Transverse colon (tissue), 1 donor: ENCODE measurements at regions not wholly inside any gene's neighbourhood (a gene's known extent, or its start where the extent isn't known, plus 50 kb on each side); places are given as distances from the start of the nearest gene placed in this dataset.

ENCODE experiments used
- EP300 ChIP-seq: sonication (generic); formaldehyde crosslinking; IDR thresholded peaks from one replicate; pipeline ENCODE4 v1.6.1; 2017; ENCODE audit warnings: antibody characterized with exemption, low read depth
- POLR2A ChIP-seq: fragments of 450-650 bp; IDR thresholded peaks from one replicate; pipeline ENCODE4 v1.6.1; 2016; ENCODE audit warnings: antibody characterized with exemption, mild to moderate bottlenecking, moderate library complexity

DNA sequence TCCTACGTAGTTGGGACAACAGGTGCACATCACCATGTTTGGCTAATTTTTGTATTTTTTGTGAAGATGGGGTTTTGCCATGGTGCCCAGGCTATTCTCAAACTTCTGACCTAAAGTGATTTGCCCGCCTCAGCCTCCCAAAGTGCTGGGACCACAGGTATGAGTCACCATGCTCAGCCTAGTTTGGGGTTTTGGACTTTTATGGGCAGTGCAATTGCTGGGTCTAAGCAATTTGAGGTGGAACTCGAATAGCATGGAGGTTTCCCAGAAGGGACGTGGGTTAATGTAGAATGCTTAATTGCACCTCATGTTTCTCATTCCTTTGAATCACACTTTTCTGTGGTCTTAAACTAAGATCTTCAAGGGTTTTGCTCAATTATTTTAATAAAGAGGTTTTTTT lies 102.3 kb upstream of the EPHA4 start:
- TF ChIP-seq POLR2A, result no peak
- TF ChIP-seq EP300, result no peak
